SHP77 treated with DMSO at 0.1 percent for 48 hours (cell line): ENCODE measurements at regions not wholly inside any gene's neighbourhood (a gene's known extent, or its start where the extent isn't known, plus 50 kb on each side); places are given as distances from the start of the nearest gene placed in this dataset.

Source experiments
- DNase-seq: peaks from one replicate; lab custom pipeline; 2025; lab: John Stamatoyannopoulos, UW

GRCh38 chr2:220493871-220494525, 866.6 kb downstream of the SLC4A3 start:
- no peak for DNase-seq

- no peak for DNase-seq
These were observed 869.1 kb downstream of the SLC4A3 start for GRCh38 chr2:220496513-220496912.

- DNase-seq, result peak; percentile 56
These were observed 871.8 kb downstream of the SLC4A3 start for GRCh38 chr2:220499225-220499624.

- DNase-seq, result no peak
These were observed 875.1 kb downstream of the SLC4A3 start for GRCh38 chr2:220502539-220502938.

DNA sequence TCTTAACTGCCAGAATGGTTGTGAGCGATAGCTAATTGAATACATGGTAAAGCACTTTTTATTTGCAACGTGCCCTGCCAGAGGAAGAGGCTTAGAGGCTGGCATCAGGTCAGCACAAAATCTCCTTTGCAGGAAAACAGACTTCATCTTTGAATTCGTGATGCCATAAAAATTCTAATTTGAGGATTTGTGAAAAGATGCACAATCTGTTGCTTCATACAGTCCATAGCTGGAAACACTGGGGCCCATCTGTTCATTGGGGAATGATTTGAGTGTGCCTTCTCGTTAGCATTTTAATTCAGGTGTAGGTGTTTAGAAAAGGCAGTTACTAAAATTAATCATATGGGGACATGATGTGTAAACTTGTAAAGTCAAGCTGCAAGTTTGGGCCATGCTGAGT, 876.0 kb downstream of the SLC4A3 start:
- DNase-seq, result no peak

- peak; percentile 89 for DNase-seq
These were observed 877.6 kb downstream of the SLC4A3 start for GRCh38 chr2:220504938-220505503.

- DNase-seq, result no peak
These were observed 879.0 kb downstream of the SLC4A3 start for GRCh38 chr2:220506466-220506865.

DNA sequence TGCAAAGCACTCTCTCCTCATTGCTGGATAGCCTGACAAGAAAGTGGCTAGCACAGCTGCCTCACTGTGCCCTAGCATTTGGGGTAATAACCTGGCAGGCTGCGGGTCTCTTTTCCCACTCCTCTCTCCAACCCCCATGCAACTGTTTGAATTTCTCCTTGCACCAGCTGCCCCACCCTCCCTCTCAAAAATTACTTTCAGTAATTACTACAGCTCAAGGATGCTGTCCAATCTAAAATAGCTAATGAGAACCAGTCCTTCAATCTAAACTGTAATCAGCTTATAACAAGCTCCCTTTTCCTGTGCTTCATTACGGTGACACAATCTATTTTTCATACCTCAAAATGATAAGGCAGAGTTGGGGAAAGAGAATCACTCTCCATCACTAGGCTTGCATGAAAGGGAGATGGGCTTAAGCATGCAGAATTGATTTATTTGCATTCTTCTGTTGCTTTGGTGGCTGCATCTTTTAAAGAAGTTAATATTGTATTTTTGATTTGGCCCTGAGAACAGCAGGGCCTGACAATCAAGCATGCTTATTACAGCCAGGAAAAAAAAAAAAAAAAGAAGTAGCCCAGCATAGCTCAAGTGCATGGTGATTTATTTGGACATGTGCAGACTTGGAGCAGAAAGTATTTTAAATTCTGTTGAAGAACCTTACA, 881.8 kb downstream of the SLC4A3 start:
- no peak for DNase-seq

GRCh38 chr2:220509966-220510365, 882.5 kb downstream of the SLC4A3 start:
- DNase-seq, result no peak

DNA sequence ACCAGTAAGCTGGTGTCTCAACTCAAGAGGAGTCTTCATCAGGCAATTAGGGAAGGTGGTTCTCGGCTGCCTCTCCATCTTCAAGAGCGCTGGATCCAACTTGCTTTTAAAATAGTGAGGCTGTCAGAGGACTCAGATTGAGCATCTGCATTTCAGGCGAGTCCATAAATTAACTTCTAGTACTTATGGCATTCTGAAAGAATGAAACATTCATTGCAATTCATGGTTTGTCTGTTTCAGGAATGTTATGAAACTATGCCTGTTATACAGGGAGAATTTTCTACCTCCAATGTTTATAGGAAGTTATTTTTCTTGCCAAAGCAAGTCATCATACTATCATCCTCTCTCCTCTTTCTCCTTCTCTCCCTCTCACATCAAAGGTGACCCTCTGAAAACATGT, 883.2 kb downstream of the SLC4A3 start:
- DNase-seq, result no peak

DNA sequence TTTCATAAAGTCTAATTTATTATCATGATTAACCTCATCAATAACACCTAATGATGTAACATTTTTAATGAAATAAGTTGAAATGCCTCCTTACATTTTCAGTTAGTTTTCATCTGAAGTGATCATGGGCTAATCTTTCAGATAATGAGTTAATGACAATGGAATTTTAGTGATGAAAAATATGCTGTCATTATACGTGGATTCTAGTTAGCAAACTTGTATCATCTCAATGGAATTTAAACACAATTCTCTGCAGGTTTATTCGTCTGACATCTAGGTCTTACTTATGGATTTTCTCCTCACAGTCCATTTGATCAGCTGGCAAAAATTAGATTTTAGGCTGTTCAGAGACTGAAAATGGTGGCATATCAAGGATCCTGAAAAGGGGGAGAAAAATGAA, 885.0 kb downstream of the SLC4A3 start:
- no peak for DNase-seq

GRCh38 chr2:220513573-220514288, 886.3 kb downstream of the SLC4A3 start:
- DNase-seq, result no peak

DNA sequence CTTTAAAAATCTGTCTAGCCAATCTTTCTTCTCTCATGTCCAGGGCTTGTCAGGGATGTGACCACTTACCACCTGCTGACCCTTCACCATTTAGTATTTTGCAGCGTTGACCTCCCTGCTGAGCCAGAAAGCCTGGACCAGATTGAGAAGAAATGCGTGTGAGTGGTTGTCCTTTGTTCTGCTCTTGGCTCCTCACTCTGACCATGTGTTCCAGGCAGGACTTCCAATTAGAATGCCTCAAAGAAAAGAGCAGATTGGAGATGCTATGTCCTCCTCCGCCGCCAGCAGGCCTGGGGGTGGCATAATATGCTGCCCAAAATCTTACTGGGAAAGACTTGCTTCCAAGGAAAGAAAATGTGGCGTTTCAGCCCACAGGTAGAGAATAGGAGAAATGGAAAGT, 894.1 kb downstream of the SLC4A3 start:
- DNase-seq, result no peak

GRCh38 chr2:220528180-220528675, 900.8 kb downstream of the SLC4A3 start:
- DNase-seq, result no peak

DNA sequence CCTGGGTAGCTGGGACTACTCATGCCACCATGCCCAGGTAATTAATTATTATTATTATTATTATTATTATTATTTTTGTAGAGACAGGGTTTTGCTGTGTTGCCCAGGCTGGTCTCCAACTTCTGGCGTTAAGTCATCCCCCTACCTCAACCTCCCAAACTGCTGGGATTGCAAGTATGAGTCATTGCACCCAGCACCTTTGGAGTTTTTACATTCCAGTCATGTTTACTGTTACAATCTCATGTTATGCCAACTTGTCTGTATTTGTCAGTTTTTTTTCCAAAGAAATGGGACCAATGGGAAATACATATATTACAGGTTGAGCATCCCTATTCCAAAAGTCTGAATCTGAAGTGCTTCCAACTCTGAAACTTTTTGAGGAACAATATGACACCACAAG, 903.8 kb downstream of the SLC4A3 start:
- no peak for DNase-seq

DNA sequence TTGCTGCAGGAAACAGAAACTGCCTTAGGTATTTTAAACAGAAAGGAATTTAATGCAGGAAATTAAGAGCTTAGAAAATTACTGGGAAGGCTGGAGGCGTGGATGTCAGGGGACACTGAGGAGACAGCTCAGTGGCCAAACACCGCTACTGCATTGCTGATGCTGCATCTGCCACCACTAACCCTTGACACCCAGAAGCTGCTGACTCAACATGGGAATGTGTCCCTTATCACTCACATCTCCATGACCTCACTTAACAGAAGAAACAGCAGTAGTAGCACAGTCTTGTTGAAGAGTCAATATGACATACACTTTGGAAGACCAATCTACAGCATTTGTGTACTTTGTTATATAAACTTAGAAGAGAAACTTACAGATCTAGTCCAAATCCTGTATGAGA, 906.1 kb downstream of the SLC4A3 start:
- peak; percentile 27 for DNase-seq

DNA sequence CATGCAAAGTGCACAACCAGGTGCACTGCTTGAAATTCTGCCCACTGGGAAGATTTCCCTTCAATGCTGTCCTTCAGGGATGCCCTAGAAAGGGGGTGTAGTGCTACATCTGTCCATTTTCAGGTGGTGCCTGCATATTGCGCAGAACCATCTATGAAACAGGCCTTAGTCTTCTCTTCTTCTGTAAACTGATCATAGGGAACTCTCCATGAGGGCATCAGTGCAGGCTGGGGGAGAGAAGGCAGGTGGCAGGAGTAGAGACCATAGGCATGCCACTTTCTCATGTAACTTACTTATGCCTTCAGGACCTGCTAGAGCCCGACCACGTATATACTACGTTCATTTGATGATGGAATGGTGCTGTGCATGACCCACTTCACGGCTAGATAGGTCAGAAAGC, 912.1 kb downstream of the SLC4A3 start:
- no peak for DNase-seq

DNA sequence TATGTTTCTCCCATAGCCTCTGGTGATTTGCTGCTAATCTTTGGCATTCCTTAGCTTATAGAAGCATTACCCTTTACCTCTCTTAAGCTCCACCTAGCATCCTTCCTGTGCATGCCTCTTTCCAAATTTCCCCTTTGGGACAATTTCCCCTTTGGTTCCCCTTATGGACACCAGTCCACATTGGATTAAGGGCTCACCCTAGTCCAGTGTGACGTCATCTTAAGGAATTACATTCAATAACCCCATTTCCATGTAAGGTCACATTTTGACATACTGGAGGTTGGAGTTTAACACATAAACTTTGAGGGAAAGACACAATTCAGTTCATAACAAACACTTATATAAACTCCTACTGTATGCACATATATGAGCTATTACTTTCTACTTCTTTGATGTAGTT, 916.6 kb downstream of the SLC4A3 start:
- DNase-seq, result no peak

DNA sequence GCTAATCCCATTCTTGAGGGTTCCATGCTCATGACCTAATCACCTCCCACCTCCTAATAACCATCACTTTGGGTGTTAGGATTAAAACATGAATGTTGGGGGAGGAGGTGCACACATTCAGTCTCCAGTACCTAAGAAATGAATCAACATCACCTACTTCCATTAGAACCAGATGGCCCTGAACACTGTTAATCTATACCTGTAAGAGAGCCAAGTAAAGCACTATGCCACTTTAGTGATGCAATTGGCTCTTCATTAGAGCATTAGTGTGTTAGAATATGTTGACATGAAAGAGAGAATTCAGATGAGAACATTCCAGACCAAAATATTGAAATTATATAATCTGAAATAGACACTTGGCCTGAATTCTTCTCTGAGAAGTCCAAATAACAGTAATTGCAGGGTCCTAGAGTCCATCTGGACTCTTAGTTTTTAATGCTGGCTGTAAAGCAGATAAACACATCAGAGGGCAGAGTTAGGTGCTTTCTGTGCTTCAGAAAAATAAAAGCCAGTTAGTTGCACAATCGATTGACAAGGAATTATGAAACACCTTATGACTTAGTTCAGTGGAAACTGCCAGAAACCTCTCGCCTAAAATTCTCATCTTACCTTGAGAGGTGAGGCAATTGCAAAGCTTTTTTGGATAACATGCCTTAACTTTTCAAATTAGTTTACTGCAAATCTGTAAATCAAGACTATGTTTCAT, 923.7 kb downstream of the SLC4A3 start:
- no peak for DNase-seq

GRCh38 chr2:220552790-220553535, 925.5 kb downstream of the SLC4A3 start:
- no peak for DNase-seq

GRCh38 chr2:220555961-220556630, 928.7 kb downstream of the SLC4A3 start:
- no peak for DNase-seq
